AG04450 (cell line): ENCODE measurements at regions not wholly inside any gene's neighbourhood (a gene's known extent, or its start where the extent isn't known, plus 50 kb on each side); places are given as distances from the start of the nearest gene placed in this dataset.

ENCODE experiments used
- CTCF ChIA-PET: fragments of 300-600, 350-600 bp; formaldehyde crosslinking; extraction: SDS; loops from one replicate; lab custom pipeline; 2022; ENCODE audit warnings: antibody characterized with exemption, inconsistent platforms; lab: Charles Lee
- POLR2A ChIA-PET: fragments of 350-600 bp; formaldehyde crosslinking; extraction: SDS; loops from one replicate; lab custom pipeline; 2021; ENCODE audit warnings: antibody characterized with exemption, inconsistent platforms; lab: Yijun Ruan, JAX
- DNase-seq: peaks from one replicate; pipeline ENCODE4 v3.0.0-alpha.2; 2011; ENCODE audit warnings: low read depth, low spot score
- H3K27ac ChIP-seq: one replicate; pipeline ENCODE4 v1.5.1; 2012; ENCODE audit warnings: low read depth, low read length, control low read depth
- H3K27me3 ChIP-seq: one replicate; pipeline ENCODE4 v1.6.0; 2012; ENCODE audit warnings: low read length; ENCODE audit not compliant: control insufficient read depth, insufficient read depth
- H3K4me3 ChIP-seq: 2 replicates; pipeline ENCODE4 v1.5.1; 2011; ENCODE audit warnings: mild to moderate bottlenecking, low read depth, low read length, control low read depth
- H3K9me3 ChIP-seq: 2 replicates; pipeline ENCODE4 v1.5.1; 2012; ENCODE audit warnings: low read length; ENCODE audit not compliant: control insufficient read depth, insufficient read depth
- CTCF ChIP-seq: IDR thresholded peaks from 2 replicates; pipeline ENCODE4 v1.5.1; 2011; ENCODE audit warnings: low read depth, low read length, control low read depth, inconsistent platforms

GRCh38 chr1:81594206-81594605, 206.5 kb upstream of the ADGRL2 start:
- no peaks in the 10 kb centered on the region for H3K27me3 ChIP-seq
- H3K27ac ChIP-seq, result no peak overlapping the region
- POLR2A ChIA-PET, result no interaction called here
- no peak for DNase-seq
- H3K4me3 ChIP-seq, result no peak overlapping the region
- H3K9me3 ChIP-seq, result no peaks in the 10 kb centered on the region
- CTCF ChIA-PET, result no interaction called here
- no peak for TF ChIP-seq CTCF

- Histone ChIP-seq H3K27me3 (no peaks in the 10 kb centered on the region), H3K4me3 (no peak overlapping the region), H3K9me3 (no peaks in the 10 kb centered on the region), H3K27ac (no peak overlapping the region)
- ChIA-PET CTCF (interaction anchor here (1.0 kb wide), 2 partner anchors 10 to 168 kb away, joined by 3 to 4 read pairs; no protein-coding TSS in a partner anchor), POLR2A (no interaction called here)
- TF ChIP-seq CTCF, result no peak
- DNase-seq, result no peak
Observed at GRCh38 chr1:81592233-81592632, 208.5 kb upstream of the ADGRL2 start.

- H3K27ac ChIP-seq, result no peak overlapping the region
- H3K27me3 ChIP-seq, result no peaks in the 10 kb centered on the region
- no peak overlapping the region for H3K4me3 ChIP-seq
- H3K9me3 ChIP-seq, result no peaks in the 10 kb centered on the region
- TF ChIP-seq CTCF, result no peak
- DNase-seq, result no peak
- POLR2A ChIA-PET, result no interaction called here
- CTCF ChIA-PET, result no interaction called here
Observed at GRCh38 chr1:81590171-81590570, 210.6 kb upstream of the ADGRL2 start.

- DNase-seq, result no peak
- Histone ChIP-seq H3K27ac (no peak overlapping the region), H3K4me3 (no peak overlapping the region), H3K27me3 (no peaks in the 10 kb centered on the region), H3K9me3 (no peaks in the 10 kb centered on the region)
- no peak for TF ChIP-seq CTCF
- ChIA-PET CTCF (interaction anchor here (1.4 kb wide), 1 partner anchor 12 kb away, joined by 3 read pairs; no protein-coding TSS in a partner anchor), POLR2A (no interaction called here)
Observed at GRCh38 chr1:81588149-81588548, 212.6 kb upstream of the ADGRL2 start.

- POLR2A ChIA-PET, result no interaction called here
- H3K9me3 ChIP-seq, result no peaks in the 10 kb centered on the region
- no peak for DNase-seq
- no peaks in the 10 kb centered on the region for H3K27me3 ChIP-seq
- no peak overlapping the region for H3K4me3 ChIP-seq
- CTCF ChIA-PET, result interaction anchor here (1.4 kb wide), 1 partner anchor 13 kb away, joined by 3 read pairs; no protein-coding TSS in a partner anchor
- no peak overlapping the region for H3K27ac ChIP-seq
- TF ChIP-seq CTCF, result no peak
Observed at GRCh38 chr1:81587426-81587825, 213.3 kb upstream of the ADGRL2 start.
